ENCODE measurements at regions not wholly inside any gene's neighbourhood (a gene's known extent, or its start where the extent isn't known, plus 50 kb on each side); places are given as distances from the start of the nearest gene placed in this dataset.

DNA sequence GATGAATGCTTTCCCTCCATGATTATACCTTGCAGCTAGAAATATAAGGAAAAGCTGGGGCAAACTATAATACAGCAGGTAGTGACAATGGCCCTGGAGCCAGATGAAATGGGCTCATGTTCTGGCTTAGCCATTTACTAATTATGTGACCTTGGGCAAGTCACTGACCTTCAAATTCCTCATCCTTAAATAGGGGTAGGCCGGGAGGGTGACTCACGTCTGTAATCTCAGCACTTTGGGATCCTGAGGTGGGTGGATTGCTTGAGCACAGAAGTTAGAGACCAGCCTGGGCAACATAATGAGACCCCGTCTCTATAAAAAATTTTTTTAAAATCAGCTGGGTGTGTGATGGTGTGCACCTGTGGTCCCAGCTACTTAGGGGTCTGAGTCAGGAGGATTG is 155.4 kb downstream of the C12orf75 start:
- Histone ChIP-seq H3K4me3 (replicated peaks in 1 of 3; ENCODE audit: insufficient read depth in 1 of 3, low read depth in 2 of 3, low read length in 3 of 3) (no peak overlapping the region), H3K4me1 (ENCODE audit: insufficient read depth, low read length) (no peaks in the 10 kb centered on the region), H3K36me3 (replicated peaks in 1 of 2; ENCODE audit: control insufficient read depth in 1 of 2, insufficient read depth in 2 of 2, low read length in 2 of 2) (no peaks in the 10 kb centered on the region), H3K9me3 (ENCODE audit: low read length) (no peaks in the 10 kb centered on the region), H3K4me2 (ENCODE audit: low read depth, low read length) (no peak overlapping the region), H3K27me3 (ENCODE audit: control insufficient read depth in 1 of 2, insufficient read depth in 2 of 2, low read length in 2 of 2) (no peaks in the 10 kb centered on the region), H3K9ac (ENCODE audit: insufficient read depth, low read depth, low read length) (no peak overlapping the region), H2AFZ (ENCODE audit: low read length) (no peak overlapping the region), H3K27ac (ENCODE audit: extremely low read length, insufficient read depth, low read length) (no peak overlapping the region), H4K20me1 (ENCODE audit: insufficient read depth, low read length) (no peaks in the 10 kb centered on the region), H3K79me2 (ENCODE audit: insufficient read depth, low read length) (no peaks in the 10 kb centered on the region)
- no peak for TF ChIP-seq SOX6 (IDR thresholded peaks at IDR 0.05)
- TF ChIP-seq SOX6 (CRISPR knock-in tag; IDR thresholded peaks at IDR 0.05) = no peak
- TF ChIP-seq KDM6A (CRISPR knock-in tag; IDR thresholded peaks at IDR 0.05; ENCODE audit: low read depth) = no peak
- TF ChIP-seq ZNF451 (CRISPR knock-in tag; IDR thresholded peaks at IDR 0.05) = no peak
- TF ChIP-seq, protein P1, sequence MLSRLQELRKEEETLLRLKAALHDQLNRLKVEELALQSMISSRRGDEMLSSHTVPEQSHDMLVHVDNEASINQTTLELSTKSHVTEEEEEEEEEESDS (CRISPR knock-in tag; IDR thresholded peaks at IDR 0.05; ENCODE audit: borderline replicate concordance) = no peak
- TF ChIP-seq HNRNPH1 (optimal IDR thresholded peaks at IDR 0.05; ENCODE audit: low read depth, low read length) = no peak
- no peak for TF ChIP-seq ZNF572 (CRISPR knock-in tag; IDR thresholded peaks at IDR 0.05)
- no peak for TF ChIP-seq NFKBIZ (CRISPR knock-in tag; IDR thresholded peaks at IDR 0.05)
- no peak for TF ChIP-seq ZNF292 (CRISPR knock-in tag; IDR thresholded peaks at IDR 0.05; ENCODE audit: borderline replicate concordance, low read depth)
- FAIRE-seq (no peak), DNase-seq (ENCODE audit: low spot score) (no peak), ATAC-seq (no peak)
- intact Hi-C loops (cut with micrococcal nuclease; ENCODE audit: unreplicated experiment) (no loop called here), in situ Hi-C loops (cut with HindIII; ENCODE audit: extremely low pct_ligation_motif_present, low pct_unique_long_range_greater_than_20kb) (no loop called here)
- POLR2A ChIA-PET = no interaction called here
- CTCF ChIA-PET (ENCODE audit: low intra/inter-chr PET ratio, low total read pairs) = no interaction called here
- BruUV-seq (replicated peaks) = no TSS peak
- 7% methylated on average over 3 of the region's 3 CpGs for WGBS (ENCODE audit: low lambda C conversion rate)

DNA sequence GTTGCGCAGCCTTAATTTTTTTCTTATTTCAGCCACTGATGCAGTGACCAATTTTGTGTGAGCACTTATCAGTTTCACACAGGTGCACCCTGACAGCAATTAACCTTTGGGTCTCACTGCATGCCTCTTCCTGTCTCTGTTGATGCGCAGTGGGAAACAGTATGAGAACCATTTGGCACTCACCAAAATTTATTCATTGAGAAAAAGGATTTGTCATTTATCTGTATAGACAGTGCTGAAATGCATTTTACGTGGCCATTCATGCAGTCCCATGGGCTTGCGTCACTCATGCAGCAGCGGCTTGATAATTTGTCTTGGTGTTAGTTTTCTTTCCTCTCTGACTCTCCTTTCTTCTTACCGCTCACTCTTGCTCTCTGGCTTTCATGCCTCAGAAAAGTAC is 157.5 kb downstream of the C12orf75 start:
- H3K79me2 ChIP-seq (ENCODE audit: insufficient read depth, low read length) = no peaks in the 10 kb centered on the region
- intact Hi-C loops (cut with micrococcal nuclease; ENCODE audit: unreplicated experiment) = no loop called here
- no TSS peak for BruUV-seq (replicated peaks)

More for the DNA sequence above, 157.5 kb downstream of the C12orf75 start:
- TF ChIP-seq, protein P2, sequence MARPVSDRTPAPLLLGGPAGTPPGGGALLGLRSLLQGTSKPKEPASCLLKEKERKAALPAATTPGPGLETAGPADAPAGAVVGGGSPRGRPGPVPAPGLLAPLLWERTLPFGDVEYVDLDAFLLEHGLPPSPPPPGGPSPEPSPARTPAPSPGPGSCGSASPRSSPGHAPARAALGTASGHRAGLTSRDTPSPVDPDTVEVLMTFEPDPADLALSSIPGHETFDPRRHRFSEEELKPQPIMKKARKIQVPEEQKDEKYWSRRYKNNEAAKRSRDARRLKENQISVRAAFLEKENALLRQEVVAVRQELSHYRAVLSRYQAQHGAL (CRISPR knock-in tag; IDR thresholded peaks at IDR 0.05; ENCODE audit: not compliant biosample characterization) = no peak
- in situ Hi-C loops (cut with HindIII; ENCODE audit: extremely low pct_ligation_motif_present, low pct_unique_long_range_greater_than_20kb) = no loop called here
- no peaks in the 10 kb centered on the region for H3K4me1 ChIP-seq (ENCODE audit: insufficient read depth, low read length)
- H3K9me3 ChIP-seq (ENCODE audit: low read length) = no peaks in the 10 kb centered on the region
- no peak overlapping the region for H3K4me3 ChIP-seq (replicated peaks in 1 of 3; ENCODE audit: insufficient read depth in 1 of 3, low read depth in 2 of 3, low read length in 3 of 3)
- no peak overlapping the region for H3K27ac ChIP-seq (ENCODE audit: extremely low read length, insufficient read depth, low read length)
- ChIA-PET POLR2A (no interaction called here), CTCF (ENCODE audit: low intra/inter-chr PET ratio, low total read pairs) (no interaction called here)
- no peaks in the 10 kb centered on the region for H4K20me1 ChIP-seq (ENCODE audit: insufficient read depth, low read length)
- no peaks in the 10 kb centered on the region for H3K27me3 ChIP-seq (ENCODE audit: control insufficient read depth in 1 of 2, insufficient read depth in 2 of 2, low read length in 2 of 2)
- FAIRE-seq = no peak
- no peaks in the 10 kb centered on the region for H3K36me3 ChIP-seq (replicated peaks in 1 of 2; ENCODE audit: control insufficient read depth in 1 of 2, insufficient read depth in 2 of 2, low read length in 2 of 2)
- H2AFZ ChIP-seq (ENCODE audit: low read length) = no peak overlapping the region
- no peak overlapping the region for H3K9ac ChIP-seq (ENCODE audit: insufficient read depth, low read depth, low read length)
- ATAC-seq = no peak
- no peak for DNase-seq (ENCODE audit: low spot score)
- H3K4me2 ChIP-seq (ENCODE audit: low read depth, low read length) = no peak overlapping the region
- 40% methylated on average over 6 of the region's 6 CpGs for WGBS (ENCODE audit: low lambda C conversion rate)
